Vagina (tissue), 2 donors: ENCODE measurements at regions not wholly inside any gene's neighbourhood (a gene's known extent, or its start where the extent isn't known, plus 50 kb on each side); places are given as distances from the start of the nearest gene placed in this dataset.
"Not testable (repeated sequence)": the region's sequence is repeated elsewhere in the genome, so short reads cannot be mapped to it uniquely, and the experiment has no call there.

Experiments
- CTCF ChIP-seq, 3 experiments: fragments of 450-650 bp in 2 of 3; fragments of 200-600 bp in 1 of 3; sonication (generic) in 1 of 3; IDR thresholded peaks; one replicate each; pipeline ENCODE4 v1.5.1; 2017 to 2019; ENCODE audit warnings: antibody characterized with exemption in 3 of 3, mild to moderate bottlenecking in 2 of 3, moderate library complexity in 2 of 3
- POLR2AphosphoS5 ChIP-seq, 2 donors: sonication (generic); formaldehyde crosslinking; IDR thresholded peaks; one replicate each; pipeline ENCODE4 v1.9.0; 2017; ENCODE audit warnings: antibody characterized with exemption in 2 of 2, mild to moderate bottlenecking in 2 of 2, low read depth in 1 of 2; ENCODE audit not compliant: insufficient read depth in 1 of 2

GRCh38 chr7:67373389-67373788 is 376.8 kb downstream of the TYW1 start:
- TF ChIP-seq CTCF (IDR thresholded peaks at IDR 0.05); POLR2AphosphoS5 (IDR thresholded peaks at IDR 0.05; ENCODE audit: insufficient read depth in 1 of 2, low read depth in 1 of 2): not testable (repeated sequence)
